Activated CD8-positive, alpha-beta memory T cell treated with anti-CD3 and anti-CD28 coated beads, Interleukin-2, amount 50 U/mL, for 24 hours (primary cell): ENCODE measurements at regions not wholly inside any gene's neighbourhood (a gene's known extent, or its start where the extent isn't known, plus 50 kb on each side); places are given as distances from the start of the nearest gene placed in this dataset.
A peak's percentile ranks its signal among the peaks of the same experiment; 100 is the strongest.

Experiments used
- DNase-seq: peaks from one replicate; pipeline ENCODE4 v3.0.0-alpha.2; 2020; ENCODE audit errors: extremely low read depth

DNA sequence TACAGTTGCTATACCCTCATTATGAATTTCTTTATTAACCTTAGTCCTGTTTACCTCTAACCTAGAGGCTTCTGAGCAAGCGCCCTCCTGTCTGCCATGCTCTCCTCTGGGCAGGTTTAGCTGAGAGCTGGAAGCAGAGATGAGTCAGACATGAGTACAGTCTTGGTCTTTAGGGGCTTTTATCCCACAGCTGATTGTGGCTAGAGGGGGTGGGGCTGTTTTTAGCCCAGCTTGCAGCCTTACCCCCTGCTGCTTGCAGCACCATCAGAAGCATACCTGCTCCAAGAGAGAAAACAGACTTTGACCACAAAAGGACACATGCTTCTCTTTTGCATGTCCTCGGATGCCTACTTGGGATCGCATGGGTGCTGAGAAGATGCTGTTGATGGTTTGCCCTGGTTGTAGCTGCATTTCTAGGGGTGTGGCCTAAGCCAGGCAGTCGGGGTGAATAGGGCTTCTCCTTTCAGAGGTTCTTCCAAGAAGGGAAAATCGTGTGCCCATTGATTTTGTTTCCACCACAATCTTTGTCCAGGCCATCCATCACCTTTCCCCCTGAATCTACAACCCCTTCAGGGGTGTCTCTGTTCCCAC lies 115.0 kb upstream of the LGALSL start:
- DNase-seq: no peak

- DNase-seq: no peak
These were observed 112.5 kb upstream of the LGALSL start for GRCh38 chr2:64341461-64341860.

GRCh38 chr2:64342195-64343099 lies 111.5 kb upstream of the LGALSL start:
- DNase-seq: no peak

GRCh38 chr2:64344999-64345576 lies 108.9 kb upstream of the LGALSL start:
- no peak for DNase-seq

DNA sequence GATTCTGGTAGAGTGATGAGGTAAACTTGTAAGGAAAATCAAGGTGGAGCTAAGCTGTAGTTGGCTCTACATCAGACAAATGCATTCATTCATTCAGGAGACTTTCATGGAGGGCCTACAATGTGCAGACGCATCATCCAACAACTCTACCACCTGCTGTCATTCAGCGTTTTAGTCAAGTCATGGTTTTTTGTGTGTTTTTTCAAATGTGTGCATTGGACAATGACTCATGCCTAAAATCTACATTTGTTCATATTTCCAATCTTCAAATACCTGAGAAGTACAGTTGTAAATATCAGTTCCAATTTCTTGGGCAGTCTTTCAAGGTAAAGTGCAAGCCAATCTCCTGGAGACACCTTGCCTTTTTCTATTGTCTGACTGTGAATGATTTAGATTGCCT lies 108.0 kb upstream of the LGALSL start:
- no peak for DNase-seq

DNA sequence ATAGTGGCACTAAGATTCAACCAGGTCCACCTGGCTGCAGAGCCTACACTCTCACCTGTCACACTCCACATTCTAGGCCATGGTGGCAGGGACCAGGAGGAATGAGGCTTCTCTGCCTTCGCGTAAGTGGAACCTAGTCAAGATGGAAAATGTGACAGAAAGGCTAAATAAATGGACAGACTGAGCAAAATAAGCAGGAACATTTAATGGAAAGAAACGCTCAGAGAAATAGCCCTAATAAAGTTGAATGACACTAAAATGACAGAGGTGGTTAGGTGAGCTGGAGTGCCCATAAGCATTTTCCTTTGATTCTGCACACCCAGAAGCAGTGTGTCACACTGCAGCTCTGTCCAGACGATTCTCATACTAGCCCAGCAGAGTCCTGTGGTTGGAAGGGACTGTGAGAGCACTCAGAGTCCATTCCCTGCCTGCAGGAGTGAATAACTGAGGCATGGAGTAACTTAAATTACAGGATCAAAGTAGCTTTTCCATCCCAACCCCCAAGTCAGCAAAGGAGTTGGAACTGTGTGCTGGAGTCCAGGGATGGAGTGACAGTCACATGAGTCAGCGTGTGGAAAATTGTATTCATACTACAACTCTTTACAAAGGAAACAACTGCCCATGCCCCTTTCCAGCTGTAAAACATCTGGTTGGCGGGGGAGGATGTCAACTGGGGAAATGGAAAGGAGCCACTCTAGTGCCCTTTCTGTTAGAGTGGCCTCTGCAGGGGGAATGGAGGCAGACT lies 105.4 kb upstream of the LGALSL start:
- DNase-seq: no peak

DNA sequence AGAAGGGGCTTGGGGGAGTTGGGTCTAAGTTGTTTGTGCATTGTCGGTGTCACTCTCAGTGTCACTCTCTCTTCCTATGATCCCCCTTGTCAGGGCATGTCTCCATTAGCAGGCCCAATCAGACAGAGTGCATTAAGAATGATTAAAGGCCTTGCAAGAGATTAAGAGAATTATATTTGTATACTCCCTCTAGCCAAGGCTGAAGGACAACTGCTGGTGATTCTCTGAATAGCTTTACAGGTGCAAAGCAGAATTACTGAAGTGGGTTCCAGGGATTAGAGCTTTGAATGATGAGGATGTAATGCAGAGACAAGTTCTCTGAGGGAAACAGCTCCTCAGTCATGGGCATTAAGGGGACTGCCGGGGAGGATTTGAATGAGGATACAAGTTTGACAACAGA lies 104.8 kb upstream of the LGALSL start:
- no peak for DNase-seq

- DNase-seq: no peak
These were observed 103.0 kb upstream of the LGALSL start for GRCh38 chr2:64350996-64351395.

GRCh38 chr2:64352292-64352691 lies 101.7 kb upstream of the LGALSL start:
- DNase-seq: no peak

- no peak for DNase-seq
These were observed 98.9 kb upstream of the LGALSL start for GRCh38 chr2:64354857-64355680.

GRCh38 chr2:64356906-64357305 lies 97.1 kb upstream of the LGALSL start:
- no peak for DNase-seq

- no peak for DNase-seq
These were observed 94.6 kb upstream of the LGALSL start for GRCh38 chr2:64359171-64359891.

GRCh38 chr2:64359892-64360657 lies 93.9 kb upstream of the LGALSL start:
- DNase-seq: peak; percentile 51

DNA sequence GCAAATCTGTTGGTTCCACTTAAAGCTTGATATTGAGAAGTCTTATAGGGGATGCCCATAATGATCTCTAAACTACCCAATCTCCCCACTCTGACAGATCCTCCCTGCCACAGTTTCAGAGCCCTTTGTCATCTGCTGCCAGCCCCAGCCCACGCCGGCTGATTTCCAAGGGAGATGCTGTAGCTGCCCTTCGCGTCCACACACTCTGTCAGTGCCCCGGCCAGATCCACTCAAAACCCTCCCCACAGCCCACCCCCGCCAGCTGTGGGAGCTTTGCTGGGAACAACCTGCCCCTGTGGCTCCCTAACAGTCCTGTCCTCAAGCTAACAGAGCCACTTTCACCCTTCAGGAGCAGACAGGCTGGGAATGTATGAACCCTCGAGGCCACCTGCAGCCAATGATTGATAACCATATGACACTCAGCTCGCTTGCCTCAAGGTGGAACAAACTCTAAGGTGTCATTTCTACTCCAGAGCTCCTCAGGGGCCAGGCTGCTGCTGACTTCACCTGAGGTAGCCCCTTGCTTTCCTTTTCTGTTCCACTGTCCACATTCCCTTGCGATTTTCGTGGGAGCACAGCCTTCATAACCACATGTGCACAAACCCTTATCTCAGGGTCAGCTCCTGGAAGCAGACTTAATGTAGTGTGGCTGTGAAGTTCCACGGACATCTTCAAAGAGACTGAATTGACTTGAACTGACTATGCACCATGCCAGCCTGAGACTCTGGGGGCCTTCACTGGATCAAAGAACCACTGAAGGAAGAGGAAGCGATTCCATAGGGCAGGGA lies 92.6 kb upstream of the LGALSL start:
- DNase-seq: no peak

DNA sequence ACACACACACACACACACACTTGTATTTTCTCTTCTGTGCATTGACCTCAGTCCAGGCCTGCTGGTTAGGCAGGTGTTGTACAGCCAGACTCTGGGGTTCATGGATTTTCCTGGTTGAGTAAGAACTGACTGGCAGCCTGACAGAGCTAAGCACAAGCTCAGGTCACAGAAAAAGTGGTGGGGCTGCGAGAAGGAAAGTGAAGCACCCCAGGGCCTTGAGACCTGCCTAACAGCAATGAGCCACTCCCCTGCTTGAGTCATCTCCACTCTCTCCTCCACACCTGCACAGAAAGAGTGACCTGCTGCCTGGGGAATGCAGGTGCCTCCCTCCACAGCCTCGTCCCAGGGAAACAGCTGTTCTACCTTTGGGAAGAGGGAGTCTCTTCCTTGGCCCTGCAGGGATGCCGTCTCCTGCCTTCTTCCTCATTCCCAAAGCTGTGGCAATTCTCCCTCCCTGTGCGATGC lies 91.4 kb upstream of the LGALSL start:
- DNase-seq: no peak

DNA sequence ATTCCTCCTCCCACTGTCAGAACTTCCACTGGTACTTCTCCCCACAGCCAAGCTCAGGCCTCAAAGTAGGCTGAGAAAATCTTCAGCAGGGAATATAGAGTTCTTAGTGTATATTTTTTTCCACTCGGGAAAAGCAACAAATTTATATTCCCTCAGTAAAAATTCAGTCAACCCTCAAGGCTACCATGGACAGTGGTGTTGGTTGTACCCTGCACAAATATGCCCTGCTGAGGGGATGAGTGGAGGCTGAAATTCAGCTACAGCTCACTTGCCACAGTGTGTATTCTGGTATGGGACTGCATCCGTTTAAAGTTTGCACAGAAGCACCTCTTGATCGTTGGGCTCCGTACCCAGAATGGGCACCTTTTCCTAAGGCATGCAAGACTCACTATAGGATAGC lies 90.8 kb upstream of the LGALSL start:
- no peak for DNase-seq

GRCh38 chr2:64363848-64364247 lies 90.1 kb upstream of the LGALSL start:
- DNase-seq: no peak

GRCh38 chr2:64367444-64368232 lies 86.3 kb upstream of the LGALSL start:
- no peak for DNase-seq
